Left cardiac atrium (tissue), 4 donors: ENCODE measurements at regions not wholly inside any gene's neighbourhood (a gene's known extent, or its start where the extent isn't known, plus 50 kb on each side); places are given as distances from the start of the nearest gene placed in this dataset.
A peak's percentile ranks its signal among the peaks of the same experiment; 100 is the strongest.

Source experiments
- ATAC-seq, 2 donors: fragments of 200-7000 bp; cut with Tn5 transposase; one replicate each; pipeline ENCODE4 v1.9.1; 2020; ENCODE audit warnings: mild to moderate bottlenecking in 2 of 2, moderate library complexity in 2 of 2
- DNase-seq: peaks from one replicate; pipeline ENCODE4 v3.0.0-alpha.2; 2020
- intact Hi-C, 2 donors: fragments of 100-400 bp; cut with DNase I; formaldehyde crosslinking; loops; one replicate each; pipeline versions ENCODE4 v1.14.1 to v1.15.1; 2022 to 2023
- donor health status: DM: no; HTN: yes; CAD: no.
- donor health status: DM: no; HTN: yes; CAD: no; lungs with severe emphysema.
- donor health status: DM: yes; HTN: yes; CAD: no.
- donor health status: Dilated cardiomyopathy.

DNA sequence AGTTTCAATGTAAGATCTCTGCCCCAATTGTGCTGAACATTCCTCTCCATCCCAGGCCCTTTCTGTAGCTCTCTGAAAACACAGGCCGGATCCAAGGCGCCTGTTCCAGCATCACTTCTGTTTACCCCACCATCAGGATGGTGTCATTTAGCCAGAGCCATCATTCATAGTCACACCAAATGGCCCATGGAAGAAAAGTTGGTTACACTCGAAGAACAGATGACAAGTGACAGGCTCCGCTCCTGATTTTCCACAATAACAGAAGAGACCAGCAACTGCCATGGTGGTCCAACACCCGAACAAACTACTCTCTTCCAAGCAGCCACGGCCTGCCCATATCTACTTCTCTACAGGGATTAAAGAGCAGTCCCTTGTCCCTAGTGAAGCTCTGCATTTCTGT is 59.9 kb upstream of the PROX1 start:
- no peak for DNase-seq
- intact Hi-C loops, result no loop called here
- ATAC-seq, result no peak

DNA sequence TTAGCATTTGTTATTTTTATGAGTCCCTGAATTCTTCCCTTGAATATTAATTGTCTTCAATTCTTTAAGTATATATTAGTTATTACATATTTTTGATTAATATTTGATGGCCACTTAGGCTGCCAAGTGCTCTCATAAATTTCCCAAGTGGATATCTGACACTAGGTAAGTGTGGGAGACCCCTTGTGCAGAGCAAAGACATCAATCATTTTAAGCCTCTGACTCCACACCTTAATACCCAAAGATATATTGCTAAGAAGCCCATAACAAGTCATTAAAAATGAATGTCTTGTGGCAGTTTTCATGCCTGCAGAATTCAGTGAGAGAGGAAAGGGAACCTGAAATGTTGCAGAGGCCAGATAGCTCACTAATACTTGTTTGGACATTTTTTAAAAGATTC is 58.4 kb upstream of the PROX1 start:
- intact Hi-C loops, result no loop called here

DNA sequence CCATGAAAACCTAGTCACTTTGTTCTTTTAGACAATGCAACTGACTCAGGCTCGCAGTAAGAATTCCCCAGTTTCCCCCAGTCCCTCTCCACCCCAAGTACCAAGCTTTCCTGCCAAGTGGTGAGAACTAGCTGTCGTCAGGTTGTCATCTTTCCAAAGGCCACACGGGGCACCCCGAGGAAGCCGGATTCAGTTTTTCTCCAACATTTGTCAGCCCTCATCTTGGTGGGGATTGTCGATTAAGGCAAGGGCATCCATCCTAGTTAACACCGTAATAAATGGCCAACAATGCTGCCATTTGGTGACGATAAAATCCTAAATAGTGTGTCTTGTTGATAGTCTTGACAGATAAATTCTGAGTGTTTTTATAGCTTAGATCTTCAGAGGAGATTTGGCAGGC is 55.9 kb upstream of the PROX1 start:
- ATAC-seq, result no peak
- intact Hi-C loops, result loop anchor here in 1 of 2 donors (5.0 kb wide), 1 partner anchor 45 kb away; no protein-coding TSS in a partner anchor

More for the DNA sequence above, 58.4 kb upstream of the PROX1 start:
- DNase-seq, result no peak
- ATAC-seq, result no peak

DNA sequence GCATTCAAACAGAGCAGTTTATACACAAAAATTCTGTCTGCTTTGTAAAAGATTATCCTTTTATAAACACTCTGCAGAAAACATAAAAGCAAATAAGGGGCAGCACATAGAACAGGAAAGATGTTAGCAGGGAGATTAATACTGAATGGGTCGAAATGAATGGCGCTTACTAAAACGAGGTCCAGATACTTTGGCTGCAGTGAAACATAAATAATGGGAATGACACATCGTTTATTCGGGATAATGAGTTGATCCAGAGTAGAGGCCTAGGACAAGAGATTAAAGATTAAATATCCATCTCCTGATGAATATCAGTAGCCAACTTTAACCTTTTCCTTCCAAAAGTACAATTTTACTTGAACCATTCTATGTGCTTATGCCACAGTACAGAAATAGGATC is 54.4 kb upstream of the PROX1 start:
- ATAC-seq (no peak), DNase-seq (no peak)
- intact Hi-C loops, result loop anchor here in 1 of 2 donors (5.0 kb wide), 1 partner anchor 44 kb away; no protein-coding TSS in a partner anchor

More for the DNA sequence above, 55.9 kb upstream of the PROX1 start:
- DNase-seq, result no peak

DNA sequence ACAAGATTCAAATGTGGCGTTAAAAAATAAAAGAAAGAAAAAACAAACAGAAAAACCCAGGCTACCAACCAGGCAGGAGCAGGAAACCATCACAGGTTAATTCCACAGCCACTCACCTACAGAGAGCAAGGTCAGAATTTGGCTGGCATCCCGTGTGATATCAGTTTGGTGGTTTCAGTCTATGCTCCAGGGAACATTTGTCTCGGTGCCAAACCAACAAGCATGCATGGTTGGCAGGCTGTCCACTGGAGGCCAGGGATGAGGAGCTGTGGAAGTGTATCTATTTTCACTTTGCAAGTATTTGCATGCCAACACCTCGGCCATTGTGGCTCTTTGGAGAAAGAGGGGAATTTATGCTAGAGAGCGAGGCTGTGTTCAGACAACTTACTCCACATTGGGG is 53.1 kb upstream of the PROX1 start:
- intact Hi-C loops, result loop anchor here in 1 of 2 donors (5.0 kb wide), 1 partner anchor 43 kb away; no protein-coding TSS in a partner anchor
- peak; percentile 56 for DNase-seq
- ATAC-seq, result peak; percentile 94 to 95

DNA sequence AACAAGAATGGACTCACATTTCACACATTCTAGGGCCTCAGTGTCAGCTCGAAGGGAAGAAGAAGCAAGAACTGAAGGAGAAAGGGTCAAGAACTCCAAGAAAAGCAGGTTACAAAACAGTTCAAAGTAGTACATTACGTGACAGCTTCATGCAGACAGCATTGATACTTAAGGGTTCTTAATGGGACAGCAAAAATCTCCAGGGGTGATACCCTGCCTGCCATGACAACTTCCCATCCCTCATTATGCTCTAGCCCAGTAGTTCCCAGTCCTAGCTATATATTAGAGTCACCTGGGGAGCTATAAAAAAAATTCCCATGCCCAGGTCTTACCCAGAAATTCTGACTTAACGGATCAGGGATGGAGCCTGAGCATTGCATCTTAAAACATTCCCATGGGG is 51.2 kb upstream of the PROX1 start:
- DNase-seq (no peak), ATAC-seq (no peak)
- intact Hi-C loops, result no loop called here
